Muscle layer of duodenum (tissue), 2 donors: ENCODE measurements at regions not wholly inside any gene's neighbourhood (a gene's known extent, or its start where the extent isn't known, plus 50 kb on each side); places are given as distances from the start of the nearest gene placed in this dataset.

Source experiments
- H3K27ac ChIP-seq: one replicate; pipeline ENCODE4 v1.7.0; 2013; ENCODE audit warnings: mild to moderate bottlenecking, low read length
- H3K27me3 ChIP-seq: one replicate; pipeline ENCODE4 v1.7.0; 2013; ENCODE audit warnings: low read depth, mild to moderate bottlenecking, control low read depth, low read length
- H3K36me3 ChIP-seq, 2 donors: one replicate each; pipeline ENCODE4 v1.7.0; 2013; ENCODE audit warnings: low read length in 2 of 2, control low read depth in 1 of 2, mild to moderate bottlenecking in 1 of 2; ENCODE audit not compliant: insufficient read depth in 2 of 2, control insufficient read depth in 1 of 2
- H3K4me1 ChIP-seq, 2 donors: one replicate each; pipeline ENCODE4 v1.7.0; 2013; ENCODE audit warnings: low read length in 2 of 2, mild to moderate bottlenecking in 2 of 2, control low read depth in 1 of 2, moderate library complexity in 1 of 2; ENCODE audit not compliant: insufficient read depth in 2 of 2, control insufficient read depth in 1 of 2
- H3K4me3 ChIP-seq, 2 donors: one replicate each; pipeline ENCODE4 v1.7.0; 2013; ENCODE audit warnings: low read length in 2 of 2, low read depth in 1 of 2, mild to moderate bottlenecking in 1 of 2
- H3K9me3 ChIP-seq, 2 donors: one replicate each; pipeline ENCODE4 v1.7.0; 2013; ENCODE audit warnings: low read length in 2 of 2, control low read depth in 1 of 2, mild to moderate bottlenecking in 1 of 2; ENCODE audit not compliant: control insufficient read depth in 1 of 2
- donor health status: healthy.

- Histone ChIP-seq H3K4me1 (peaks cover 0 to 2% of the 10 kb centered on the region in 2 donors), H3K9me3 (no peaks in the 10 kb centered on the region), H3K27ac (no peak overlapping the region)
Observed at GRCh38 chr11:116478205-116478604, 294.6 kb downstream of the BUD13 start.

DNA sequence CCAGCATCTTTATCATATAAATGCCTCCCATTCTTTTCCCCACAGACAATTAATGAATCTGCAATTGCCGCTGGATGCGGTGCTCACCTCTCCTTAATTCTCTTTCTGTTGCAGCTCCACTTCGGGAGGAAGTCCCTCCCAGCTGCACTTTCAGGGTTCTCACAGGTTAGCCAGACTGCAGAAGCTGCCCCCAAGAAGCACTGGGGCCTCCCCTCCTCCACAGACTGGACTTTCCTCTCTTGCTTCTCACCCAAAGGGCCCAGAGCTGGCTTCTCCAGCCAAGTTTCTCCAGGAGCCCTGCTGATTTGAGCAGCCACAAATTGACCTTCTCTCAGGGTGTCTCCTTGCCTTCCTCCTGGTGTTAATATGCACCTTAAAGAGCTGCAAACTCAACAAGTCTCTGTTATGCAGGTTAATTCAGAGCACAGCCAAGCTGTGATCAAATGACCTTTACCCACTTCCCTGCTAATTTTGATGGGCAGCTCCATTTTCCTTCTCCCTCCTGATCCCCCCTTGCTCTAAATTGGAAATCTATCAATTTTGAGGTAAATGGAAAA is 298.9 kb downstream of the BUD13 start:
- Histone ChIP-seq H3K27me3 (no peaks in the 10 kb centered on the region), H3K9me3 (no peaks in the 10 kb centered on the region), H3K27ac (no peak overlapping the region), H3K4me3 (no peak overlapping the region), H3K4me1 (peaks cover 0 to 6% of the 10 kb centered on the region in 2 donors), H3K36me3 (no peaks in the 10 kb centered on the region)

More at GRCh38 chr11:116478205-116478604, 294.6 kb downstream of the BUD13 start:
- H3K27me3 ChIP-seq, result no peaks in the 10 kb centered on the region
- H3K4me3 ChIP-seq, result no peak overlapping the region
- no peaks in the 10 kb centered on the region for H3K36me3 ChIP-seq

- H3K36me3 ChIP-seq, result no peaks in the 10 kb centered on the region
- no peak overlapping the region for H3K27ac ChIP-seq
- H3K27me3 ChIP-seq, result no peaks in the 10 kb centered on the region
- no peak overlapping the region for H3K4me3 ChIP-seq
- H3K9me3 ChIP-seq, result no peaks in the 10 kb centered on the region
- peaks cover 0 to 6% of the 10 kb centered on the region in 2 donors for H3K4me1 ChIP-seq
Observed at GRCh38 chr11:116473206-116473769, 299.5 kb downstream of the BUD13 start.

- no peaks in the 10 kb centered on the region for H3K36me3 ChIP-seq
- no peaks in the 10 kb centered on the region for H3K9me3 ChIP-seq
- H3K27ac ChIP-seq, result no peak overlapping the region
- no peaks in the 10 kb centered on the region for H3K27me3 ChIP-seq
- peaks cover 0 to 6% of the 10 kb centered on the region in 2 donors for H3K4me1 ChIP-seq
- no peak overlapping the region for H3K4me3 ChIP-seq
Observed at GRCh38 chr11:116472651-116473050, 300.1 kb downstream of the BUD13 start.

DNA sequence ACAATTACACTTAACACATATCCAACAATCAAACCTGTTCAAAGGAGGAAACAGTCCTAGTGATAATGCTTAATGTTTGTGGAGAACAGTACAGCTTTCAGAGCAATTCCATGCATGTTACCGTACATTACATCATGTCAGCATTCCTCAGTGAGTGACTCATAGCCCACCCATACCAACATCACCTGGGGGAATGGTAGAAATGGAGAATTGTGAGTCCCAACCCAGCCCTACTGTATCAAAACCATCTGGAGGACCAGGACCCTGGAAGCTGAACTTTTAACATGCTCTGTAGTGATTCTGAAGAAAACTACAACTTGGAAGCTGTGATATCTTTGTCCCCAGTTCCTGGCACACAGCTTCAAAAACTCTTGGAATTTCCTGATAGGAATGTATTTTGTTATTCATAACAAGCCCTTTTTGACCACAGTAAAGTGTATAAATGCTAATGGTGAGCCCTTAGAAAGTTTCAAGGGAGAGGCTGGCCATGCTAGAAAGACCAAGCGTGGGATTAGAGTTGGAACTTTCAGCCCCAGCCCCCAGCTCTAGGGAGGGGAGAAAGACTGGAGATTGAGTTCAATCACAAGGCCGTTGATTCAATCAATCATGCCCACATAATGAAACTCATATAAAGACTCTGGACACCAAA is 301.1 kb downstream of the BUD13 start:
- H3K4me1 ChIP-seq, result peaks cover 0 to 6% of the 10 kb centered on the region in 2 donors
- H3K9me3 ChIP-seq, result no peaks in the 10 kb centered on the region
- no peak overlapping the region for H3K27ac ChIP-seq
- H3K36me3 ChIP-seq, result no peaks in the 10 kb centered on the region
- H3K27me3 ChIP-seq, result no peaks in the 10 kb centered on the region
- no peak overlapping the region for H3K4me3 ChIP-seq

DNA sequence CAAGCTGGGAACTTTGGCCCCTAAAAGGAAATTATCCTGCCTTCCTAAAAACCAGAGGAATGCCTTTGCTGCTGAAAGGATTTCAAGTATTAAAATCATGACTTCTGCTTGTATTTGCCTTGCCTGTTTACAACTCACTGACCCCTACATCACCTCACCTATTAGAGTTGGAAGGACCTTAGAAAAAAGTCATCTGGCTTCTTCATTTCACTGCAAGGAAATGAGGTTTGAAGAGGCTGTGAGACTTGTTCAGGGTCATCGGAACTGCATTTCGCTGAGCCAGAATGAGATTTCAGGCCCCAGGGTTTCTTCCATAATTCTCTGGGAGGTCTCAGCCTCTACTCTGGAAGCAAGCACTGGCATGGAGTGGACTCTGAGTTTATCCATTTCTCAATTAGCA is 304.1 kb downstream of the BUD13 start:
- H3K9me3 ChIP-seq, result no peaks in the 10 kb centered on the region
- H3K36me3 ChIP-seq, result no peaks in the 10 kb centered on the region
- no peaks in the 10 kb centered on the region for H3K27me3 ChIP-seq
- no peak overlapping the region for H3K27ac ChIP-seq
- no peak overlapping the region for H3K4me3 ChIP-seq
- peaks cover 0 to 6% of the 10 kb centered on the region in 2 donors for H3K4me1 ChIP-seq

DNA sequence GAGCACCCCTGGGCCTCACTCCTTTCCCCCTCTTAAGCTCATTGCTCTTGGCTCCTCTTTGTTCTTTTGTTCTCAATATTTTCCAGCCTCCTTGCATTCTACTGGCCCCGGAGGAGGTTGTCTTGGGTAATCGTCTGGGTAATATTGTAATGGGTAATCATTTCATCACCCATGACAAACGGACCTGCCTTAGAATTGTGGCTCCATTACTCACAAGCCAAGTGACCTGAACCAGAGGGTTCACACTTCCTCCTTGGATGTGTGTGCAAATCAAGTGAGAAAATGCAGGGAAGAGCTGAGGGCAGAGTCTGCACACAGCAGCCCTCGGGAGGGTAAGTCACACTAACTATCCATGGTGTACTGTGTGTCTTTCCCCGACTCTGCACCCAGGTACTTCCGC is 305.0 kb downstream of the BUD13 start:
- Histone ChIP-seq H3K36me3 (no peaks in the 10 kb centered on the region), H3K4me1 (peaks cover 0 to under 1% of the 10 kb centered on the region in 2 donors), H3K27ac (no peak overlapping the region), H3K27me3 (no peaks in the 10 kb centered on the region), H3K9me3 (no peaks in the 10 kb centered on the region), H3K4me3 (no peak overlapping the region)

GRCh38 chr11:116466801-116467200 is 306.0 kb downstream of the BUD13 start:
- Histone ChIP-seq H3K36me3 (no peaks in the 10 kb centered on the region), H3K9me3 (no peaks in the 10 kb centered on the region), H3K4me1 (no peaks in the 10 kb centered on the region), H3K27me3 (no peaks in the 10 kb centered on the region), H3K4me3 (no peak overlapping the region), H3K27ac (no peak overlapping the region)

- H3K27ac ChIP-seq, result no peak overlapping the region
Observed at GRCh38 chr11:116466191-116466590, 306.6 kb downstream of the BUD13 start.

GRCh38 chr11:116465056-116465455 is 307.7 kb downstream of the BUD13 start:
- Histone ChIP-seq H3K27ac (no peak overlapping the region), H3K9me3 (no peaks in the 10 kb centered on the region), H3K4me3 (no peak overlapping the region), H3K4me1 (peaks cover under 1 to 3% of the 10 kb centered on the region in 2 donors), H3K36me3 (no peaks in the 10 kb centered on the region), H3K27me3 (no peaks in the 10 kb centered on the region)

More at GRCh38 chr11:116466191-116466590, 306.6 kb downstream of the BUD13 start:
- Histone ChIP-seq H3K27me3 (no peaks in the 10 kb centered on the region), H3K9me3 (no peaks in the 10 kb centered on the region), H3K4me3 (no peak overlapping the region), H3K4me1 (no peaks in the 10 kb centered on the region), H3K36me3 (no peaks in the 10 kb centered on the region)

- H3K9me3 ChIP-seq, result no peaks in the 10 kb centered on the region
- no peaks in the 10 kb centered on the region for H3K36me3 ChIP-seq
- H3K4me1 ChIP-seq, result peaks cover 3 to 11% of the 10 kb centered on the region in 2 donors
- no peaks in the 10 kb centered on the region for H3K27me3 ChIP-seq
- H3K4me3 ChIP-seq, result no peak overlapping the region
- H3K27ac ChIP-seq, result no peak overlapping the region
Observed at GRCh38 chr11:116461789-116462188, 311.0 kb downstream of the BUD13 start.
